ENCODE measurements at regions not wholly inside any gene's neighbourhood (a gene's known extent, or its start where the extent isn't known, plus 50 kb on each side); places are given as distances from the start of the nearest gene placed in this dataset.

DNA sequence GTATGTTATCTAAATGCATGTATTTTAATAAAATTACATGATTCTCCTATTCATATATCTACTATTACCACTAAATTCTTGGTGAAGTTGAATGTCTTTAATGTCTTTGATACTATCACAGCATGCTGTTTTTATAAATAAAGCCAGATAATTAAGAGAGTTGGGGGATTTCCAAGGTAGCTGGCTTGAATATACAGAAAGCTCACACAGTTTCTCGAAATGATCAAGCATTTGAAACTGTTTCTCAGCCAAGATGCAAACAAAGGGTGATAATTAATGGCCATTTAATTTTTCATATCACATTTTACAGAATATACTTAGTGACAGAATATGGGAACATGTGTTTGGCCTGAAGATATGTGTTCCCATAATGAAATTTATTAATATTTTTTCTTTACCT is 145.6 kb upstream of the CDH12 start:
- Histone ChIP-seq H3K27me3 (ENCODE audit: control insufficient read depth in 3 of 3, insufficient read depth in 3 of 3, low read depth in 1 of 3, low read length in 3 of 3) (no peaks in the 10 kb centered on the region), H3K9ac (ENCODE audit: low read depth, low read length, poor library complexity) (no peak overlapping the region), H3K14ac (ENCODE audit: low read length) (no peak overlapping the region), H4K8ac (ENCODE audit: low read depth, low read length) (no peak overlapping the region), H3K27ac (replicated peaks; ENCODE audit: low read length) (no peak overlapping the region), H3K4me1 (ENCODE audit: control insufficient read depth in 2 of 2, insufficient read depth in 1 of 2, low read depth in 1 of 2, low read length in 2 of 2) (no peaks in the 10 kb centered on the region), H3K9me3 (replicated peaks in 1 of 2; ENCODE audit: control insufficient read depth in 2 of 2, insufficient read depth in 1 of 2, low read depth in 1 of 2, low read length in 2 of 2) (no peaks in the 10 kb centered on the region), H2BK5ac (ENCODE audit: low read length) (no peak overlapping the region), H3K23ac (ENCODE audit: low read depth, low read length, poor library complexity) (no peak overlapping the region), H2AK5ac (ENCODE audit: low read depth, low read length) (no peak overlapping the region), H2AFZ (ENCODE audit: low read length) (no peak overlapping the region), H3K4me2 (ENCODE audit: insufficient read depth, low read length, poor library complexity, severe bottlenecking) (no peak overlapping the region), H3K36me3 (replicated peaks in 1 of 2; ENCODE audit: control insufficient read depth in 2 of 2, insufficient read depth in 2 of 2, low read length in 2 of 2) (no peaks in the 10 kb centered on the region), H2BK15ac (ENCODE audit: low read length) (no peak overlapping the region), H3K79me1 (ENCODE audit: low read depth, low read length) (no peaks in the 10 kb centered on the region), H3K4me3 (ENCODE audit: low read length in 2 of 2) (no peak overlapping the region), H3K4ac (ENCODE audit: low read length) (no peak overlapping the region), H2BK120ac (ENCODE audit: low read depth, low read length) (no peak overlapping the region), H2BK12ac (ENCODE audit: low read length) (no peak overlapping the region), H3K18ac (ENCODE audit: low read length) (no peak overlapping the region), H4K91ac (ENCODE audit: low read depth, low read length, poor library complexity) (no peak overlapping the region)
- WGBS, 2 donors (ENCODE audit: extremely low coverage in 2 of 2, insufficient read length in 2 of 2, insufficient replicate concordance in 1 of 2), result no CpG with 5 or more reads among the region's 1 CpG
- no peak for DNase-seq (ENCODE audit: low spot score)

DNA sequence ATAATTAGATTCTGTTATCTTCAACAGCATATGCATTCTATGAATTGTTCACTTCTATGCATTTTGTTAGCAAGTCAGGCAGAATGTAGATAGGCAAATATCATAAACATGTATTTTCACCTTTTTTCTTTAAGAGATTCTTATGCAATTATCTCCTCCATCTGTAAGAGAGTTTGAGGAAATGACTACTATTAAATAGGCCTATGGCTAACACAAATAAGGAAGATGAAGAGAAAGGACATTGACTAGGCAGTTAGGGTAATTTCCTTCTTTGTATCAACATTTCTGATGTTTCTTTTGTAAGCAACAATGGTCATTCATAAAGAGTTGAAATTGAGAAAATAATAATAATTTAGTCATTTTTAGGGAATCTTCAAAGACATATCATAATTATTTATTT is 145.2 kb upstream of the CDH12 start:
- Histone ChIP-seq H3K79me1 (ENCODE audit: low read depth, low read length) (no peaks in the 10 kb centered on the region), H3K4me3 (ENCODE audit: low read length in 2 of 2) (no peak overlapping the region), H2AFZ (ENCODE audit: low read length) (no peak overlapping the region), H3K9ac (ENCODE audit: low read depth, low read length, poor library complexity) (no peak overlapping the region), H2AK5ac (ENCODE audit: low read depth, low read length) (no peak overlapping the region), H3K4me1 (ENCODE audit: control insufficient read depth in 2 of 2, insufficient read depth in 1 of 2, low read depth in 1 of 2, low read length in 2 of 2) (no peaks in the 10 kb centered on the region), H3K9me3 (replicated peaks in 1 of 2; ENCODE audit: control insufficient read depth in 2 of 2, insufficient read depth in 1 of 2, low read depth in 1 of 2, low read length in 2 of 2) (no peaks in the 10 kb centered on the region), H3K14ac (ENCODE audit: low read length) (no peak overlapping the region), H2BK5ac (ENCODE audit: low read length) (no peak overlapping the region), H3K4ac (ENCODE audit: low read length) (no peak overlapping the region), H3K36me3 (replicated peaks in 1 of 2; ENCODE audit: control insufficient read depth in 2 of 2, insufficient read depth in 2 of 2, low read length in 2 of 2) (no peaks in the 10 kb centered on the region), H3K27ac (replicated peaks; ENCODE audit: low read length) (no peak overlapping the region), H3K18ac (ENCODE audit: low read length) (no peak overlapping the region), H2BK15ac (ENCODE audit: low read length) (no peak overlapping the region), H3K4me2 (ENCODE audit: insufficient read depth, low read length, poor library complexity, severe bottlenecking) (no peak overlapping the region), H4K91ac (ENCODE audit: low read depth, low read length, poor library complexity) (no peak overlapping the region), H3K27me3 (ENCODE audit: control insufficient read depth in 3 of 3, insufficient read depth in 3 of 3, low read depth in 1 of 3, low read length in 3 of 3) (no peaks in the 10 kb centered on the region), H2BK12ac (ENCODE audit: low read length) (no peak overlapping the region), H3K23ac (ENCODE audit: low read depth, low read length, poor library complexity) (no peak overlapping the region), H2BK120ac (ENCODE audit: low read depth, low read length) (no peak overlapping the region), H4K8ac (ENCODE audit: low read depth, low read length) (no peak overlapping the region)
- no peak for DNase-seq (ENCODE audit: low spot score)

DNA sequence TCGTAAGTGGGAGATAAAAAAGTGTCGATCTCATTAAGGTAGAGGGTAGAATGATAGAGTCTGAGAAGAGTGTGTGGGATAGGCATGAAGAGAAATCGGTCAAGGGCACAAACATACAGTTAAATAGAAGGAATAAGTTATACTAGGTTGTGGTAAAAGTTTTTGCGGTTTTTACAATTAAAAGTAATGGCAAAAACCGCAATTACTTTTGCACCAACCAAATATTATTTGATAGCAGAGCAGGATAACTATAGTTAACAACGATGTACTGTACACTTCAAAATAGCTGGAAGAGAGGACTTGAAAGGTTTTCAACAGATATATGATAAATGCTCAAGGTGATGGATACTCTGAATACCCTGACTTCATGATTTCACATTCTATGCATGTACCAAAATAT is 135.8 kb upstream of the CDH12 start:
- Histone ChIP-seq H3K18ac (ENCODE audit: low read length) (no peak overlapping the region), H3K27ac (replicated peaks; ENCODE audit: low read length) (no peak overlapping the region), H3K4ac (ENCODE audit: low read length) (no peak overlapping the region), H4K8ac (ENCODE audit: low read depth, low read length) (no peak overlapping the region), H3K36me3 (replicated peaks in 1 of 2; ENCODE audit: control insufficient read depth in 2 of 2, insufficient read depth in 2 of 2, low read length in 2 of 2) (no peaks in the 10 kb centered on the region), H3K4me2 (ENCODE audit: insufficient read depth, low read length, poor library complexity, severe bottlenecking) (no peak overlapping the region), H3K9me3 (replicated peaks in 1 of 2; ENCODE audit: control insufficient read depth in 2 of 2, insufficient read depth in 1 of 2, low read depth in 1 of 2, low read length in 2 of 2) (peaks cover 0 to 1% of the 10 kb centered on the region in 2 donors), H3K14ac (ENCODE audit: low read length) (no peak overlapping the region), H4K91ac (ENCODE audit: low read depth, low read length, poor library complexity) (no peak overlapping the region), H3K27me3 (ENCODE audit: control insufficient read depth in 3 of 3, insufficient read depth in 3 of 3, low read depth in 1 of 3, low read length in 3 of 3) (no peaks in the 10 kb centered on the region), H2BK15ac (ENCODE audit: low read length) (no peak overlapping the region), H2AFZ (ENCODE audit: low read length) (no peak overlapping the region), H3K9ac (ENCODE audit: low read depth, low read length, poor library complexity) (no peak overlapping the region), H3K4me1 (ENCODE audit: control insufficient read depth in 2 of 2, insufficient read depth in 1 of 2, low read depth in 1 of 2, low read length in 2 of 2) (no peaks in the 10 kb centered on the region), H2AK5ac (ENCODE audit: low read depth, low read length) (no peak overlapping the region), H3K4me3 (ENCODE audit: low read length in 2 of 2) (no peak overlapping the region), H3K23ac (ENCODE audit: low read depth, low read length, poor library complexity) (no peak overlapping the region), H2BK12ac (ENCODE audit: low read length) (no peak overlapping the region), H2BK120ac (ENCODE audit: low read depth, low read length) (no peak overlapping the region), H2BK5ac (ENCODE audit: low read length) (no peak overlapping the region), H3K79me1 (ENCODE audit: low read depth, low read length) (no peaks in the 10 kb centered on the region)
- DNase-seq (ENCODE audit: low spot score), result no peak
- no CpG with 5 or more reads among the region's 6 CpGs for WGBS, 2 donors (ENCODE audit: extremely low coverage in 2 of 2, insufficient read length in 2 of 2, insufficient replicate concordance in 1 of 2)

DNA sequence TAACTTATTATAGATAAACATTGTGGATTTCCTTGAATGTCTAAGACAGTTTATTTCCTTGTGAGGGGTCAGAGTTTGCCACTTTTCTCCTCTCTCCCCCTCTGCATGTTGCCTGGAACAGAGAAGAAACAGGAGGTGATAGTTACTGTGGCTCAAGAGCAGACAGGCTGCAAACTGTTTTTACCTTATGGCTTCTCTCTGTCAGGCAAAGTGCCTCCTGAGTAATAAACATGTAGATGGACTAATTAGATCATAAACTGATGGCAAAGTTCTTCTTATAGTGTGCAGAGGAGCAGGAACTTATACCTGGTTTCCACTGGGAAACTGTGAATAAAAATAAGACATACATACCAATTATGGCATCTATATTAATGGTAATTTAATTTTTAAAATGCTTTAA is 133.1 kb upstream of the CDH12 start:
- no peak overlapping the region for H3K4me3 ChIP-seq (ENCODE audit: low read length in 2 of 2)
- DNase-seq (ENCODE audit: low spot score), result no peak
- H3K79me1 ChIP-seq (ENCODE audit: low read depth, low read length), result no peaks in the 10 kb centered on the region
- H4K91ac ChIP-seq (ENCODE audit: low read depth, low read length, poor library complexity), result no peak overlapping the region
- H3K9me3 ChIP-seq (replicated peaks in 1 of 2; ENCODE audit: control insufficient read depth in 2 of 2, insufficient read depth in 1 of 2, low read depth in 1 of 2, low read length in 2 of 2), result no peaks in the 10 kb centered on the region
- no peak overlapping the region for H3K4ac ChIP-seq (ENCODE audit: low read length)
- no peak overlapping the region for H3K4me2 ChIP-seq (ENCODE audit: insufficient read depth, low read length, poor library complexity, severe bottlenecking)
- no peak overlapping the region for H2BK15ac ChIP-seq (ENCODE audit: low read length)
- no peak overlapping the region for H4K8ac ChIP-seq (ENCODE audit: low read depth, low read length)
- no peaks in the 10 kb centered on the region for H3K4me1 ChIP-seq (ENCODE audit: control insufficient read depth in 2 of 2, insufficient read depth in 1 of 2, low read depth in 1 of 2, low read length in 2 of 2)
- no peak overlapping the region for H3K23ac ChIP-seq (ENCODE audit: low read depth, low read length, poor library complexity)
- no peaks in the 10 kb centered on the region for H3K27me3 ChIP-seq (ENCODE audit: control insufficient read depth in 3 of 3, insufficient read depth in 3 of 3, low read depth in 1 of 3, low read length in 3 of 3)
- H2AK5ac ChIP-seq (ENCODE audit: low read depth, low read length), result no peak overlapping the region
- H3K36me3 ChIP-seq (replicated peaks in 1 of 2; ENCODE audit: control insufficient read depth in 2 of 2, insufficient read depth in 2 of 2, low read length in 2 of 2), result no peaks in the 10 kb centered on the region
- no peak overlapping the region for H3K27ac ChIP-seq (replicated peaks; ENCODE audit: low read length)
- H2AFZ ChIP-seq (ENCODE audit: low read length), result no peak overlapping the region
- H3K14ac ChIP-seq (ENCODE audit: low read length), result no peak overlapping the region
- no peak overlapping the region for H3K9ac ChIP-seq (ENCODE audit: low read depth, low read length, poor library complexity)
- H2BK120ac ChIP-seq (ENCODE audit: low read depth, low read length), result no peak overlapping the region
- no peak overlapping the region for H2BK5ac ChIP-seq (ENCODE audit: low read length)
- H3K18ac ChIP-seq (ENCODE audit: low read length), result no peak overlapping the region
- H2BK12ac ChIP-seq (ENCODE audit: low read length), result no peak overlapping the region
